GM23338 (cell line): ENCODE measurements at regions not wholly inside any gene's neighbourhood (a gene's known extent, or its start where the extent isn't known, plus 50 kb on each side); places are given as distances from the start of the nearest gene placed in this dataset.

Experiments
- CREB1 ChIP-seq: fragments of 250-450 bp; sonication (Bioruptor Pico); IDR thresholded peaks from 2 replicates; pipeline ENCODE4 v1.5.0; 2020; ENCODE audit warnings: low read depth, mild to moderate bottlenecking, moderate library complexity
- EZH2 ChIP-seq: fragments of 200-600 bp; sonication (generic); IDR thresholded peaks from one replicate; pipeline ENCODE4 v1.8.0; 2017; ENCODE audit warnings: antibody characterized with exemption, mild to moderate bottlenecking, low read depth; ENCODE audit not compliant: unreplicated experiment
- EZH2phosphoT487 ChIP-seq: fragments of 200-600 bp; sonication (generic); IDR thresholded peaks from one replicate; pipeline ENCODE4 v1.8.1; 2018; ENCODE audit warnings: antibody characterized with exemption; ENCODE audit not compliant: unreplicated experiment
- JUNB ChIP-seq: IDR thresholded peaks from one replicate; pipeline ENCODE4 v1.6.1; 2016; ENCODE audit warnings: antibody characterized with exemption; ENCODE audit not compliant: unreplicated experiment
- POLR2AphosphoS5 ChIP-seq: IDR thresholded peaks from 2 replicates; pipeline ENCODE4 v1.6.1; 2016; ENCODE audit warnings: antibody characterized with exemption, low read depth
- TF ChIP-seq, protein P1 (sequence below), 2 experiments: fragments of 200-600 bp in 1 of 2; sonication (generic) in 1 of 2; conservative IDR thresholded peaks; 2 replicates each; pipeline versions ENCODE4 v1.5.1 to v1.6.1; 2016 to 2017; ENCODE audit warnings: antibody characterized with exemption in 2 of 2, low read depth in 2 of 2, mild to moderate bottlenecking in 2 of 2, moderate library complexity in 1 of 2
- TF ChIP-seq, protein P2 (sequence below): IDR thresholded peaks from 2 replicates; pipeline ENCODE4 v1.6.1; 2016; ENCODE audit warnings: antibody characterized with exemption

DNA sequence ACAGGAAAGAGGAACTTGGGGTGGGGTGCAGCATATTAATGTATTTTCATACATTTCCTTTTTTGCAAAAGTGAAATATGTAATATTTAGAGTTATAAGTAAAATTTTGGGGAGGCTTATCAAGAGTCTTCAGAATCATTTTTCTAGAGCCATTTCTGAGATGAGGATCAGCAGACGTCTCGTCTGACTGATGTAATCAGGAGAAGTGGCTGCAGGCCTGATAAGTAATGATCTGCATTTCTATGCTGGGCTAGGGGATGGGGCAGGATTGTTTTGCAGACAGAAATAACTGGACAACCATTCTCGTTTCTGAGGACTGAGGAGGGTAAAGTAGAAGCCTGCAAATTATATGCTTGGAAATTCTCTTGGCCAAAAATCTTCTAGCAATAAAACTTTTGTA, 89.2 kb upstream of the ARGLU1 start:
- TF ChIP-seq, protein P1, sequence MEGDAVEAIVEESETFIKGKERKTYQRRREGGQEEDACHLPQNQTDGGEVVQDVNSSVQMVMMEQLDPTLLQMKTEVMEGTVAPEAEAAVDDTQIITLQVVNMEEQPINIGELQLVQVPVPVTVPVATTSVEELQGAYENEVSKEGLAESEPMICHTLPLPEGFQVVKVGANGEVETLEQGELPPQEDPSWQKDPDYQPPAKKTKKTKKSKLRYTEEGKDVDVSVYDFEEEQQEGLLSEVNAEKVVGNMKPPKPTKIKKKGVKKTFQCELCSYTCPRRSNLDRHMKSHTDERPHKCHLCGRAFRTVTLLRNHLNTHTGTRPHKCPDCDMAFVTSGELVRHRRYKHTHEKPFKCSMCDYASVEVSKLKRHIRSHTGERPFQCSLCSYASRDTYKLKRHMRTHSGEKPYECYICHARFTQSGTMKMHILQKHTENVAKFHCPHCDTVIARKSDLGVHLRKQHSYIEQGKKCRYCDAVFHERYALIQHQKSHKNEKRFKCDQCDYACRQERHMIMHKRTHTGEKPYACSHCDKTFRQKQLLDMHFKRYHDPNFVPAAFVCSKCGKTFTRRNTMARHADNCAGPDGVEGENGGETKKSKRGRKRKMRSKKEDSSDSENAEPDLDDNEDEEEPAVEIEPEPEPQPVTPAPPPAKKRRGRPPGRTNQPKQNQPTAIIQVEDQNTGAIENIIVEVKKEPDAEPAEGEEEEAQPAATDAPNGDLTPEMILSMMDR (conservative IDR thresholded peaks at IDR 0.05; ENCODE audit: low read depth in 2 of 2): no peak
- TF ChIP-seq, protein P2, sequence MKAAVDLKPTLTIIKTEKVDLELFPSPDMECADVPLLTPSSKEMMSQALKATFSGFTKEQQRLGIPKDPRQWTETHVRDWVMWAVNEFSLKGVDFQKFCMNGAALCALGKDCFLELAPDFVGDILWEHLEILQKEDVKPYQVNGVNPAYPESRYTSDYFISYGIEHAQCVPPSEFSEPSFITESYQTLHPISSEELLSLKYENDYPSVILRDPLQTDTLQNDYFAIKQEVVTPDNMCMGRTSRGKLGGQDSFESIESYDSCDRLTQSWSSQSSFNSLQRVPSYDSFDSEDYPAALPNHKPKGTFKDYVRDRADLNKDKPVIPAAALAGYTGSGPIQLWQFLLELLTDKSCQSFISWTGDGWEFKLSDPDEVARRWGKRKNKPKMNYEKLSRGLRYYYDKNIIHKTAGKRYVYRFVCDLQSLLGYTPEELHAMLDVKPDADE: no peak
- TF ChIP-seq EZH2phosphoT487 (no peak), JUNB (no peak), POLR2AphosphoS5 (no peak), EZH2 (no peak), CREB1 (CRISPR knock-in tag) (no peak)
